HG03097 (cell line): ENCODE measurements at regions not wholly inside any gene's neighbourhood (a gene's known extent, or its start where the extent isn't known, plus 50 kb on each side); places are given as distances from the start of the nearest gene placed in this dataset.
"Not testable (repeated sequence)": the region's sequence is repeated elsewhere in the genome, so short reads cannot be mapped to it uniquely, and the experiment has no call there.

Source experiments
- ATAC-seq: cut with Tn5 transposase; IDR thresholded peaks from one replicate; pipeline ENCODE4 v1.9.1; 2021; ENCODE audit not compliant: unreplicated experiment, low FRiP score

DNA sequence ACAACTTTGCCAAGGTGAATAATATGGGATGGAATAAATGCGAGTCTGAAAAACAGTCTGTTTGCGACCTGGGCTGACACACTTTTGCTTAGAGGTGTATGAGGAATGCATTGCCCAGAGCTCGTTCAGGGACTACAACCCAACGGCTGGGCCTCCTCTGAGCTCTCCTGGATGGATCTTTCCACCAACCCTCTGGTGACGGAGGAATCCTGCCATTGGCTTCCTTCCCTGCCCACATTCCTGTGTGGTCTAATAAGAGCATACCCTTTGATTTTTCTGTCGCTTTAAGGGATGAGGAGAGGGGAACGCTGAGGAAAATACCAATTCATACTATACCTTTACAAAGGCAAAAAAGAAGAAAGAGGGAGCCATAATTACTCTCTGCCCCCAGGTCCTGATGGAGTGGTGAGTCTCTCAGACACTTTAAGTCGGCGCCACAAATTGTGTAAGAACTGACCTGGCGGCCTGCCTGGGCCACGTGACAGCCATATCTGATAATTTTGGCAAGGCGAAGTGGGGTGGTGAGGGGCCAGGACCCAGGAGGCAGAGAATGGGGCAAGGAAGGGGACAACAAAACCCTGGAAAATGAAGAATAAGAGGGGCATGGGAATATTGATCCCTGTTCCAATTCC lies 265.2 kb upstream of the MSX2 start:
- no peak for ATAC-seq

- no peak for ATAC-seq
Measured at GRCh38 chr5:174459832-174460448, 264.4 kb upstream of the MSX2 start.

DNA sequence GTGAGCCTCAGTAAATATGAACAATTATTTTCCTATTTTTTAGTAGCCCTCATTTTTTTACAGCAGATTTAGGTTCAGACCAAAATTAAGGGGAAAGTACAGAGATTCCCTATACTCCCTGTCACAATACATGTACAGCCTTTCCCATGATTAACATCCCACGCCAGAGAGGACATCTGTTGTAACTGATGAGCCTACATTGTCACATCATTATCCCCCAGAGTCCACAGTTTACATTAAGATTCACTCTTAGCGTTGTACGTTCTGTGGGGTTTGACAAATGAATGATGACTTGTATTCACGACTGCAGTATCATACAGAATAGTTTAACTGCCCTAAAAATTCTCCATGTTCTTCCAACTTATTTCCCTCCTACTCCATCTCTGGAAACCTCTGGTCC lies 262.3 kb upstream of the MSX2 start:
- ATAC-seq = no peak

- no peak for ATAC-seq
Measured at GRCh38 chr5:174464504-174465165, 259.7 kb upstream of the MSX2 start.

DNA sequence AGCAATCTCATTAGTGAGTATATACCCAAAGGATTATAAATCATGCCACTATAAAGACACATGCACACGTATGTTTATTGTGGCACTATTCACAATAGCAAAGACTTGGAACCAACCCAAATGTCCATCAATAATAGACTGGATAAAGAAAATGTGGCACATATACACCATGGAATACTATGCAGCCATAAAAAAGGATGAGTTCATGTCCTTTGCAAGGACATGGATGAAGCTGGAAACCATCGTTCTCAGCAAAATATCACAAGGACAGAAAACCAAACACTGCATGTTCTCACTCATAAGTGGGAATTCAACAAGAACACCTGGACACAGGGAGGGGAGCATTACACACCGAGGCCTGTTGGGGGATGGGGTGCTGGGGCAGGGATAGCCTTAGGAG lies 252.9 kb upstream of the MSX2 start:
- ATAC-seq = not testable (repeated sequence)

GRCh38 chr5:174472956-174473355 lies 251.4 kb upstream of the MSX2 start:
- ATAC-seq = no peak

DNA sequence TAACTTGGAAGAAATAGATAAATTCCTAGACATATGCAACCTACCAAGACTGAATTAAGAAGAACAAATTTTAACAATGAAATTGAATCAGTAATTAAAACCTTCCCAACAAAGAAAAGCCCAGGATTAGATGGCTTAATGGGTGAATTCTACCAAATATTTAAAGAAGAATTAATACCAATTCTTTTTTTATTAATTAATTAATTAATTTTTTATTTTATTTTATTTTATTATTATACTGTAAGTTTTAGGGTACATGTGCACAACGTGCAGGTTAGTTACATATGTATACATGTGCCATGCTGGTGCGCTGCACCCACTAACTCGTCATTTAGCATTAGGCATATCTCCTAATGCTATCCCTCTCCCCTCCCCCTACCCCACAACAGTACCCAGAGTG lies 248.4 kb upstream of the MSX2 start:
- not testable (repeated sequence) for ATAC-seq

GRCh38 chr5:174479325-174479724 lies 245.1 kb upstream of the MSX2 start:
- ATAC-seq = no peak

- ATAC-seq = no peak
Measured at GRCh38 chr5:174481737-174482136, 242.6 kb upstream of the MSX2 start.

DNA sequence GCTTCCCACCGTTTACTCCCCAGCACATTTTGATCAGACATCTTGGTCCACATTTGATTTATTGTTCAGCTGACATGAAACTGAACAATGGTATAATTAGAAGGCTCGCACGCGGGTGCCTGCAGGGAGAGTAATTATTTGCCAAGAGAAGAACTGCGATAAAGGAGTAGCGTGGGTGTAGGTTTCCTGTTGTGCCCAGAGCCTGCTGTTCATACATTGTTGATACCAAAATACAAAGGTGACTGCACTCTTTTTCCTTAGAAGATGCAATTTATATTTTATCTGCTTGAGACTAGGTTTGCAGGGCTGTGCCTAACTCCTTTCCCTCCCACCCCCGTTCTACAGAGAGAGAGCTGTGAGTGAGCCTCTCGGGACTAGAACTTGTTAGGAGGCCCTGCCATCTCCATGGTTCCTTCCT lies 241.8 kb upstream of the MSX2 start:
- no peak for ATAC-seq

DNA sequence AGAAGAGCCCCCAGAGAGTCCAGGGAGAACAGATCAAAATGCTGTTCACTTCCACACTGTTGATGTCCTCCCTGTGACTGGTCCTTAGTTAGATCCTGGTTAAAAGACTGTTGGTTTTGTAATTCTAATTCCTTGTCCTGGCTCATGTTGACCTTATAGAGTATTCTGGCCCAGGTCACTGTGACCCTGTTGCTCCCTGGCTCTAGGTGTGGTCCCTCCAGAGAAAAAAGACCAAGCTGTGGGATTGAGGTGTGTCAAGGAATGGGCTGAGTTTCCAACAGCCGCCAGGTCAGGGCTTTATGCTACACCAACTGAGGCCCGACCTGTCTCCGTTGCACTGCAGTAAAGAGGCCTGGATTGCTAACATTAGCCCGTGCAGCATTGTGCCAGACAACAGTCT lies 241.0 kb upstream of the MSX2 start:
- ATAC-seq = no peak

DNA sequence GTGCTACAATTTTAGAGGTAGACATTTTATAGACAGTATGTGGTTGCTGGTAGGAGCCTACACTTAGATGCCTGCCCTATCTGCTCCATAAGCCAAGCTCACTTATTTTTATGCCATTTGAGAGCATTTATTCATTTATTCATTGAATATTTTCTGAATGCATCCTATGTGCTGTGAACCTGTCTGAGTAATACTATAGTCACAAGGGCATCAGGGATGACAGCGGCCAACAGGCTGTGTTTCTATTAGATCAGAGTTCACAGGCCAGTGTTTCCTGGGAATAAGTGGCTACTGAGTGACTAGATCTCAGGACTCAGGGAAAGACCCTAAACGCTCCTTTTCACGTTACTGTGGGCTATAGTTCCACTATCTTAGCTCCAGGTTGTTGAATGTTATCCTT lies 235.2 kb upstream of the MSX2 start:
- no peak for ATAC-seq

DNA sequence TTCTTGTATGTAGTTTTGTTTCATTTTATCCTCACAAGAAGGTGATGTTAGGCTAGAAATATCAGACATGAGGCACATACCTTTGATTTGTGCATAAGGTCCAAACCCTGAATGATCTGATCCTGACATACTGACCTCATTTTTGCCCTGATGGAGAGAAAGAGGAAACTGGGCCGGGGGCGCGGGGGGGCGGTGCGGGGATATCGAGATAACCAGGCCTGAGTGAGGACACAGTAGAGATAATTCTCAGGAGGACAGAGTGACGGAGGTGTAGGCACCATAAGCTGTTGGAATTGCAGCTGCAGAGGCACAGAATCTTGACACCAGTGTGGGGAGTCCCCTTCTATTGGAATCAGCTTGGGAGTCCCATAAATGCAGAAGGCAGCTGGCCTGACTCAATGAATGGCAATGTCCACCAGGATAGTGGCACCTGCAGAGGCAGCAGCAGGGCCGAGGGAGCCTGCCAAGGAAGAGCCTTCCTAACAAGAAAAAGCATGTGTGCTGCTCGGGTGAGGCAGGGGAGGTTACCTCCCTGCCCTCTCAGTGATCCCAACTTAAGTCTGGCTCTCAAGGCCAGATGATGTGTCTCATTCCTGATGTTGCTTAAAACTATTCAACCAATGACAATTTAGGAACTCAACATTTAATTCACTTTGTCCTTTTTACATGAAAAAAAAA lies 234.3 kb upstream of the MSX2 start:
- no peak for ATAC-seq

DNA sequence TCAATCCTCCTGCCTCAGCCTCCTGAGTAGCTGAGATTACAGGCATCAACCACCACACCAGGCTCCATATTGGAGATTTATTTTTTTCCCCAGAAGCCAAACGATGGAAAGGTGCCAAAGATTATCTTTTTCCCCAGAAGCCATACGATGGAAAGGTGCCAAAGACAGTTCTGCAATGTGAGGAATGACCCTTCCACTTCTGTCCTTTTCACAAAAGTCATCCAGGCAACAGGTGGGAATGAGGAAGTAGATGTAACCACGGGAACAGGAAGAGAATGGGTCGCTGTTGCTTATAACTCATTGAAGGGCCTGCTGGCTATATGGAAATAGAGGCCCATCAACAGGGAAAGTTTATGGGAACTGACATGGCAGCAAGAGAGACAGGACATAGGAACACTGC lies 233.7 kb upstream of the MSX2 start:
- no peak for ATAC-seq

DNA sequence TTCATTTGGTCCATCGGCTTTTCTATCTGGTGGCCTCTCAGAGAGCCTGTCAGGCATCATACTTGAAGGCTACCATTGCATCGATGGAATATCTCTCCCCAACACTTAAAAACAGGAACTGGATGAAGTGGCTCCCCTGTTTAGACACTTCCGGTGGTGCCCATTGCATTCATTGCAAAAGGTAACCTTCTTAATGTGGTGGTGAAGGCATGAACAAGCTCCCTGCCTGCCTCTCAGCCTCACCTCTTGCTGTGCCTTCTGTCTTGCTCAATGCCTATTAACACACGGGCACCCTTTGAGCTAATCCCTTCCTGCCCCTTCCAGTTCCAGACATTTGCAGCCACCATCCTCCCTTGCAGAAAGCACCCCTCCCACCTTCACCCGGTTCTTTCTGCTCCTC lies 233.1 kb upstream of the MSX2 start:
- ATAC-seq = no peak

DNA sequence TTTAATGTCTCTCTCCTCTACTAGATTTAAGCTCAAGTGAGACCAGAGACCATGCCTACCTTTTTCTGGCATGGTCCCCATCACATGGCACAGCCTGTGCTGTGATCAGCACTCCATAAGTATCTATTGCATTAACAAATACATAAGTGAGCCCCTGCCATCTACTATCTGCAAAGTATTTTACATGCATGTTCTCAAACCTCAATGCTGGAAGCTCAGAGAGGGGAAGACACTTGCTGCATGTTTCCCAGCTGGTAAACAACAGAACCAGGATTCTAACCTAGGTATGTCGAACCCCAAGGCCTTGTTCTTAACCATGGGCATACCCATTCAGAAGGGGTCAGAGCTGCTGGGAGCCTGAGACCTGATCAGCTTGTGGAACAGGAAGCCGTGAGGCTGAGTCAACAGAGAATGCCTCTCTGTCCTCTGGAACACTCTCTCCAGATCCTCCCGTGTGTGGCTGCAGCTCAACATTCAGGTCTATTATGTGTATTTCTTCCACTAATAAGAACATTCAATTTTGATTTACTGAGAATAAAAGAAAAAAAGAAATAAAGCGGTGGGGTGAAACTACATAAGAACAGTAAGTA lies 232.5 kb upstream of the MSX2 start:
- no peak for ATAC-seq

DNA sequence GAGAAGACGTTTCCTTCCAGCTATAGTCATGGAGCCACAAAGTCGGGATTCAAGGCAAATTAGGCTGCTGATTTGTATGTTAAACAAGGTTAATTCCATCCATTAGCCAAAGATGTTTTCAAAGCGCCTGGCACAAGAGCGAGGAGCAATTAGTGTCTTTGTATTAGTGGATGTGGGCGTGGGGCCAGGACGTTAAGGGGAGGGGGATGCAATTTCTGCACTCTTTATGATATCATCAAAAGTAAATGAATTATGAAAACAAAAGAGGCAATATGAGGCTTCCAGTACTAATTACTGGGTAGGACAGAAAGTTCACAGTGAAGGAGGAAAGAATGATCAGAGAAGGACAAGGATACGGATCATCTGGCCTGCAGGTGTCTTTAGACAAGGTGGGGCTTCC lies 230.9 kb upstream of the MSX2 start:
- no peak for ATAC-seq

DNA sequence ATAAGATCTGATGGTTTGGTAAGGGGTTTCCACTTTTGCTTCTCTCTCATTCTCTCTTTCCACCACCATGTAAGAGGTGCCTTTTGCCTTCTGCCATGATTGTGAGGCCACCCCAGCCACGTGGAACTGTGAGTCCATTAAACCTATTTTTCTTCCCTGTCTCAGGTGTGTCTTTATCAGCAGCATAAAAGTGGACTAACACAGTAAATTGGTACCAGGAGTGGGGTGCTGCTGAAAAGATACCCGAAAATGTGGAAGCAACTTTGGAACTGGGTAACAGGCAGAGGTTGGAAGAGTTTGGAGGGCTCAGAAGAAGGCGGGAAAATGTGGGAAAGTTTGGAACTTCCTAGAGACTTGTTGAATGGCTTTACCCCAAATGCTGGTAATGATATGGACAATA lies 226.4 kb upstream of the MSX2 start:
- ATAC-seq = not testable (repeated sequence)

DNA sequence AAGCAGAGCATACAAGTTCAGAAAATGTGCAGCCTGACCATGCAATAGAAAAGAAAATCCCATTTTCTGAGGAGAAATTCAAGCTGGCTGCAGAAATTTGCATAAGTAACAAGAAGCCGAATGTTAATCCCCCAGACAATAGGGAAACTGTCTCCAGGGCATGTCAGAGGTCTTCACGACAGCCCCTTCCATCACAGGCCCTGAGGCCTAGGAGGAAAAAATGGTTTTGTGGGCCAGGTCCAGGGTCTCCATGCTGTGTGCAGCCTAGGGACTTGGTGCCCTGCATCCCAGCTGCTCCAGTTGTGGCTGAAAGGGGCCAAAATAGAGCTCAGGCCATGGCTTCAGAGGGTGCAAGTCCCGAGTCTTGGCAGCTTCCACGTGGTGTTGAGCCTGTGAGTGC lies 225.8 kb upstream of the MSX2 start:
- ATAC-seq = not testable (repeated sequence)

DNA sequence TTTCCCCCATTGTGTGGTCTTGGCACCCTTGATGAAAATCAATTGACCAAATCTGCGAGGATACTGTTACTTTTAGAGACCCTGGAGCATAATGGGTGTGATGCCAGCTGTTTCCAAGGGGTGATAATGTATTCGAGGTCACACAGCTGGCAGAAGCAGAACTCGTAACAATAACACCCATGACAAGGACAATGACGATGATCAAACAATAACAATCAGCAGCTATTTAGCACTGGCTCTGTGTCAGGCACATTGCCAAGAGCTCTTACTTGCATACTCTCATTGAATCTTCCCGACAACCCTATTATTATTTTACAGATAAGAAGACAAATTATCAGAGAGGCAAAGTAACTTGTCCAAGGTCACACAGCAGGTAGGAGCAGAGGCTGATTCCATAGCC lies 223.7 kb upstream of the MSX2 start:
- no peak for ATAC-seq

DNA sequence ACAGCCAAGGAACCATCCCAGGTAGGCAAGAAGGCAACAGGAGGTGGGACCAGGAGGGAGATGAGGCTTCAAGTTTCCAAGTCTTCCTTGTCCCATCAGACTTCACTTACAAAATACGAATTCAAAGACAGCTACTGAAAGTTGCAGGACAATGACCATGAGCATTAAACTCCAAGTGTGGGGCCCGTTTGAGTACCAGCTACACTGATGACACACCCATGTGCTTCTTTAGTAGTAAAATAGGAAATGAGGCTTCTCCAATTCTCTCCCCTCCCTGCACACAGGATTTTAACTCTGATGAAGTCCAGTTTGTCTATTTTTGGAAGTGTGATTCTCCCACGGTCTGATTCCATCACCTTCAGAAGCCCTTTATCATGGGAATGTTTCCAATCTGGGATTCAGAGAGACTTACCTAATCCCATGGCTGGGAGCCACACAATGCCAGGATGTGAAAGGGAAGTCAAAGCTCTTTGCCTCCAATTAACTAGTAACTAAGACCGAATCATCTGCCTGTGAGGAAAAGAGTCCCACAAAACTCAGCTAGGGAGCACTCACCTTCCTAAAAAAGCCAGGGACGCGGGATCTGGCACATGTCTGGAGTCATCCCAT lies 222.8 kb upstream of the MSX2 start:
- ATAC-seq = no peak
